ENCODE measurements at regions not wholly inside any gene's neighbourhood (a gene's known extent, or its start where the extent isn't known, plus 50 kb on each side); places are given as distances from the start of the nearest gene placed in this dataset.

DNA sequence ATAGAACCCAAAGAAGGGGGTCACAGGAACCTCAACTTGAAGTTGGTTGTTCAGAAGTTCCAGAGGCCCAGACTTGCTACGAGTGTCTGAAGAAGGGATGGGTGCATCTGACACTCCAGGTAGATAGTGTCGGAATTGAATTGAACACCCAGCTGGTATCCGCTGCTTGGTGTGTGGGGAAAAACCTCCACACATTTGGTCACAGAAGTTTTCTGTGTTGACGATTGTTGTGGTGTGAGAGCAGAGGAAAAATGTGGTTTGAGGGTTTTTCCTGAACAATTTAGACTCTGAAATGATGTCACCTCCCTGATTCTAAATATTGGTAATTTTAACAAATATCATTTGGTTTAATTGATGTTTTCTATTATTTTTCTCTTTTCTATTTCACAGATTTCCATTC, 218.8 kb upstream of the CTNNB1 start:
- peaks cover 8% of the 10 kb centered on the region for H3K4me1 Mint-ChIP-seq
- H3K27me3 Mint-ChIP-seq: peaks cover 29% of the 10 kb centered on the region
- no peak overlapping the region for H3K4me3 Mint-ChIP-seq
- DNase-seq: peak; percentile 16
- no peaks in the 10 kb centered on the region for H3K9me3 Mint-ChIP-seq
- ChIA-PET POLR2A (no interaction called here), CTCF (interaction anchor here (0.8 kb wide), 1 partner anchor 9 kb away, joined by 4 read pairs; no protein-coding TSS in a partner anchor)
- no peak overlapping the region for H3K27ac Mint-ChIP-seq
- H3K36me3 Mint-ChIP-seq (ENCODE audit: low read depth): no peaks in the 10 kb centered on the region

DNA sequence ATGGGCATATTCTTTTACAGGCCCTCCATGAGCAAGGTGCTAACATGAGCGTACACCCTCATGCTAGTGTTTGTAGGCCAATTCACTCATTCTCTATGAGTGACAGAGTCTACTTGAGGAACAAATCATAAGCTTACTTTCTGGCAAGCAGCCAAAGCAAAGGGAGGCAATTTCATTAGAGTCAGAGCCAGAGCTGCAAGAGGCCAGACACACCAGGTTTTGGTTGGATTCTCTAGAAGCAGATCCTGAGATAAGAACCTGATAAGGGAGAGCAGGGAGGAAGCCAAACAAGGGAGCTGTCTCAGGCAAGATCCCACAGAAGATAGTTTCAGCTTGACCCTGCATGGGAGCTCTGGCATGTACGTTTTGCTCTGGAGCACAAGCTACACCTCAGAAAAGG, 214.1 kb upstream of the CTNNB1 start:
- H3K27me3 Mint-ChIP-seq: peaks cover 27% of the 10 kb centered on the region
- no peak for DNase-seq
- no peak overlapping the region for H3K4me3 Mint-ChIP-seq
- H3K36me3 Mint-ChIP-seq (ENCODE audit: low read depth): no peaks in the 10 kb centered on the region
- H3K4me1 Mint-ChIP-seq: peaks cover 7% of the 10 kb centered on the region
- H3K27ac Mint-ChIP-seq: no peak overlapping the region
- ChIA-PET POLR2A (no interaction called here), CTCF (interaction anchor here (1.6 to 2.2 kb wide), 2 partner anchors 12 to 137 kb away, joined by 4 to 6 read pairs; no protein-coding TSS in a partner anchor)
- no peaks in the 10 kb centered on the region for H3K9me3 Mint-ChIP-seq

DNA sequence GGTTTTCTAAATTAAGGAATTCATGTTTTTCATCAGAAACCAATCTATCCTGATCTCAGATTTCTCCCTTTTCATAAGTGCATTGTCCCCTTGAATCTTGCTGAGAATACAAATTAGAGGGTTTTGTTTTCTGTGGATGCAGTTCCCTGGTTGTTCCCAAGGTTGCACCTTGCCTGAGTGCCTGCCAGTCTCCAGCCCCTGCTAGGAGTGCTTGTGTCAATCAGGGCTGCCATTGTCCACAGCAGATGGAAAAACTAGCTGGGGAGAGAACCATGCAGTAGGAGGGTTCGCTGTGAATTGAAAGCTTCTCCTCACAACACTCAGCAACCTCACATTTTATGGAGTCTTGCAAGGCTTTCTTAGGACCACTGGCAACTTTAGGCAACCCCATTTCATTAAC, 210.8 kb upstream of the CTNNB1 start:
- DNase-seq: no peak
- Mint-ChIP-seq H3K36me3 (ENCODE audit: low read depth) (no peaks in the 10 kb centered on the region), H3K9me3 (no peaks in the 10 kb centered on the region), H3K27me3 (peaks cover 18% of the 10 kb centered on the region), H3K4me1 (no peaks in the 10 kb centered on the region), H3K4me3 (no peak overlapping the region), H3K27ac (no peak overlapping the region)
- CTCF ChIA-PET: no interaction called here
- POLR2A ChIA-PET: no interaction called here

DNA sequence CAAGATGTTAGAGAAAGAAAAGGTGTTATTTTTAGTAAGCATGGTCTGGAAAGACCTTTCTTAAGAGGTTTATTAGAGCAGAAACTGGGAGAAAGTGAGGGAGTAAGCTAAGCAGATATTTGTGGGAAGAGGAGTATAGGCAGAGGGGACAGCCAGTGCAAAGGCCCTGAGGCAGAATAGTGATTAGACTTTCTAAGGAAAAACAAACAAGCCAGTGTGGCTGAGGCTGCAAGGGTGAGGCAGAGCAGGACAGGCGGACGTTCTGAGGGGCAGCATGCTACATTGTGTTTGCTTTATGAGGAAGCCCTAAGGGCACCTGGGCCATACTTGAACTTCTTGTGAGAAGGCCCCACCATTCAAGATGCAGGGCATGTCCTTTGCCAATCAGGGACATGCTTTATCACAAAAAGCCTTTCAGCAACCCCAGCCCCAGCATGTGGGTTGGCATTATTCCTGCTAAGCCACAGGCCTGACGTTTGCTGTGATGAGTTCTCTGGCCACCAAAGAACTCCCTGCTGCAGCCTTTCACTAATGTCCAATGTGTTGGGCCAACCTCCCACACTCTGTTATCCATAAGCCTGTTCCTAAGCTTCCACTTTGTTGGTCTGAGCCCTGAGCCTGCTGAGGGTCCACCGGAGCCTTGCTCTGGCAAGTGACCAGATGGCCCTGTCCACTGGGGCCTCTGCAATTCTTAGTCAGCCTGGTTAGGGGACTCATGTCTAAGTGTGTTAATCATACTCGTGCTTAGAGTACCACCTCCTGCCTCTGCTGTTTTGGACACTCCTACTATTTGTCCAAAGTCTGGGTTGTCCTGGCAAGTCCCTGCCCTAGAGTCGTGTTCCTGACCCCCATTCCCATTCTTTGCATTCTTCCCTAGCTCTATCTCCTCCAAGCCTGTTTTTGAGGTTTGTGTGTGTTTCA, 209.9 kb upstream of the CTNNB1 start:
- Mint-ChIP-seq H3K27me3 (peaks cover 16% of the 10 kb centered on the region), H3K27ac (no peak overlapping the region), H3K4me1 (no peaks in the 10 kb centered on the region), H3K36me3 (ENCODE audit: low read depth) (no peaks in the 10 kb centered on the region), H3K9me3 (no peaks in the 10 kb centered on the region), H3K4me3 (no peak overlapping the region)
- POLR2A ChIA-PET: no interaction called here
- CTCF ChIA-PET: no interaction called here
- DNase-seq: no peak

DNA sequence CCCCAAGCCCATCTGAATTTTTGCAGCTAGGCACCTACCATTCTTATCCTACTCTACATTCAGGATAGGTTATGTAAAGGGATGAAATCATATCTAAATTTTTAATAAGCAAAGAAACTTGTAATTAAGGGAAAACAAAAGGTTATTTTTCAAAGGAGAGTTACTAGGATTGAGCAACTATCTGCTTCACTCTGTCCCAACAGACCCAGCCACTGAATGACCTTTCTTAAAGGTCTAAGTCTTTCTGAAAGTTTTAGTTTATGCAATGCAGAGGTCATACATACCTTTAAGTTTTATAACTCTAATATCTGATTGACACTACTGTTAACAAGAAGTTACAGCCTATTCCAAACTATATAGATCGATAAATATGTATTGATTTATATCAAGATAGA, 209.2 kb upstream of the CTNNB1 start:
- Mint-ChIP-seq H3K27ac (no peak overlapping the region), H3K9me3 (no peaks in the 10 kb centered on the region), H3K4me1 (no peaks in the 10 kb centered on the region), H3K36me3 (ENCODE audit: low read depth) (no peaks in the 10 kb centered on the region), H3K27me3 (peaks cover 15% of the 10 kb centered on the region), H3K4me3 (no peak overlapping the region)
- DNase-seq: no peak
- CTCF ChIA-PET: no interaction called here
- POLR2A ChIA-PET: no interaction called here

DNA sequence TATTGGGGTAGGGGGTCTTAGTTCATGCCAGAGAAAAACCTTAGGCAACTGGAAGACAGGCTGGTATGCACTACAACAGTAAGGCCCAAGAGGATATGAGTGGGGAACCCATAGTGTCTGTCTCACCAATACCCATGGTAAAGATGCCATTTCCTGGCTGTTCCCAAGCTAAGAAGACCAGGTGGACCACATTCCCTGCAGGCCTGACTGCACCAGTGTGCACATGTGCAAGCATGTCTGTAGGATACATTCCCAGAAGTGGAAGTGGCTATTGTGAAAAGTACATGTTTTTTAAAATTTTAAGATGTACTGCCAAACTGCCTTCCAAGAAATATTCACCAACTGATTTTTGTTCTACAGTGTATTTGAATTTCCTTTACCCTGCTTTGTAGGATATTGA, 207.3 kb upstream of the CTNNB1 start:
- ChIA-PET CTCF (no interaction called here), POLR2A (no interaction called here)
- no peak for DNase-seq
- H3K27me3 Mint-ChIP-seq: peaks cover 10% of the 10 kb centered on the region
- H3K36me3 Mint-ChIP-seq (ENCODE audit: low read depth): no peaks in the 10 kb centered on the region
- no peaks in the 10 kb centered on the region for H3K9me3 Mint-ChIP-seq
- H3K27ac Mint-ChIP-seq: no peak overlapping the region
- H3K4me1 Mint-ChIP-seq: no peaks in the 10 kb centered on the region
- H3K4me3 Mint-ChIP-seq: no peak overlapping the region

DNA sequence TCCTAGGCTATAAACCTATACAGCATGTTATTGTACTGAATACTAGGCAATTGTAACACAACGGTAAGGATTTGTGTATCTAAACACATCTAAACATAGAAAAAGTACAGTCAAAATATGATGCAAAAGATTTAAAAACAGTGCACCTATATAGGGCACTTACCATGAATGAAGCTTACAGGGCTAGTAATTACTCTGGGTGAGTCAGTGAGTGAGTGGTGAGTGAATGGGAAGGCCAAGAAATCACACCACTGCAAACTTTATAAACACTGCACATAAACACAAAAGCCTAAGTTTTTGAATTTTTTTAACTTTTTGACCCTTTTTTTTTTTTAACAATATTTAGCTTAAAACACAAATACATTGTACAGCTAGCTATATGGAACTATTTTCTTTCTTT, 204.7 kb upstream of the CTNNB1 start:
- Mint-ChIP-seq H3K27ac (no peak overlapping the region), H3K4me3 (no peak overlapping the region), H3K4me1 (no peaks in the 10 kb centered on the region), H3K36me3 (ENCODE audit: low read depth) (no peaks in the 10 kb centered on the region), H3K27me3 (peaks cover 5% of the 10 kb centered on the region), H3K9me3 (no peaks in the 10 kb centered on the region)
- ChIA-PET POLR2A (interaction anchor here (0.7 kb wide), 1 partner anchor 1822 kb away, joined by 3 read pairs; no protein-coding TSS in a partner anchor), CTCF (interaction anchor here (0.6 kb wide), 1 partner anchor 101 kb away, joined by 3 read pairs; no protein-coding TSS in a partner anchor)
- DNase-seq: no peak

DNA sequence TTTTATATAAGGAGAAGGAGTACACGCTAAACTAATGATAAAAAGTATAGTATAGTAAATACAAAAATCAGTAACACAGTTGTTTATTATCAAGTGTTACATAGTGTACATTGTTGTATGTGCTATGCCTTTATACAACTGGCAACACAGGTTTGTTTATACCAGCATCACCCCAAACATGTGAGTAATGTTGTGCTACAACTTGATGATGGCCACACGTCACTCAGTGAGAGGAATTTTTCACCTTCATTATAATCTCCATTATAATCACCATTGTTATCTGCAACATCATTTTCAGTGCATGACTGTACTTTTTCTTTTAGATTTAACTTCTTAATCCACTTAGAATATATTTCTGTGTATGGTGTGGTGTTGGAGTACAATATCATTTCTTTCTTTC, 204.0 kb upstream of the CTNNB1 start:
- CTCF ChIA-PET: no interaction called here

DNA sequence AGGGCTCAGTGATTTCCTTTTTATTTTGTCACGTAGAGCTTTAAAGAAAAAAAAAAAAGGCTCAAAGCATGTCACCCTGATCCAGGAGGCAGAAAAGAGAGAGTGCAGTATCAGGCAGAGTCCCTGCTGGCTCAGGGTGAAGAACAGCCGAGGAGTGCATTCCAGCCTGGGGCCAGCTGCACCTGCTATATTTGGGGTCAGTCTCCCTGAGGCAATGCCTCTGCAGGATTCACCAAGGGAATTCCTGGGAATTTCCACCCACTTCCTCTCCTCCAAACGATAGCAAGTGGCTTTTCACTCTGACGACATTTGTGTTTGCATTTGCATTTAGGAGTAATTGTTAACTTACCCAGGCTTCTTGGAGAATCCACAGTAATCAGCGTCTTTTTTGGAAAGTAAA, 202.9 kb upstream of the CTNNB1 start:
- CTCF ChIA-PET: interaction anchor here (0.8 to 0.9 kb wide), 2 partner anchors 9 to 100 kb away, joined by 3 read pairs; no protein-coding TSS in a partner anchor

More for the DNA sequence above, 204.0 kb upstream of the CTNNB1 start:
- POLR2A ChIA-PET: interaction anchor here (0.7 kb wide), 1 partner anchor 1822 kb away, joined by 3 read pairs; no protein-coding TSS in a partner anchor
- Mint-ChIP-seq H3K9me3 (no peaks in the 10 kb centered on the region), H3K27ac (no peak overlapping the region), H3K27me3 (peaks cover 5% of the 10 kb centered on the region), H3K36me3 (ENCODE audit: low read depth) (no peaks in the 10 kb centered on the region), H3K4me1 (no peaks in the 10 kb centered on the region), H3K4me3 (no peak overlapping the region)
- DNase-seq: no peak

DNA sequence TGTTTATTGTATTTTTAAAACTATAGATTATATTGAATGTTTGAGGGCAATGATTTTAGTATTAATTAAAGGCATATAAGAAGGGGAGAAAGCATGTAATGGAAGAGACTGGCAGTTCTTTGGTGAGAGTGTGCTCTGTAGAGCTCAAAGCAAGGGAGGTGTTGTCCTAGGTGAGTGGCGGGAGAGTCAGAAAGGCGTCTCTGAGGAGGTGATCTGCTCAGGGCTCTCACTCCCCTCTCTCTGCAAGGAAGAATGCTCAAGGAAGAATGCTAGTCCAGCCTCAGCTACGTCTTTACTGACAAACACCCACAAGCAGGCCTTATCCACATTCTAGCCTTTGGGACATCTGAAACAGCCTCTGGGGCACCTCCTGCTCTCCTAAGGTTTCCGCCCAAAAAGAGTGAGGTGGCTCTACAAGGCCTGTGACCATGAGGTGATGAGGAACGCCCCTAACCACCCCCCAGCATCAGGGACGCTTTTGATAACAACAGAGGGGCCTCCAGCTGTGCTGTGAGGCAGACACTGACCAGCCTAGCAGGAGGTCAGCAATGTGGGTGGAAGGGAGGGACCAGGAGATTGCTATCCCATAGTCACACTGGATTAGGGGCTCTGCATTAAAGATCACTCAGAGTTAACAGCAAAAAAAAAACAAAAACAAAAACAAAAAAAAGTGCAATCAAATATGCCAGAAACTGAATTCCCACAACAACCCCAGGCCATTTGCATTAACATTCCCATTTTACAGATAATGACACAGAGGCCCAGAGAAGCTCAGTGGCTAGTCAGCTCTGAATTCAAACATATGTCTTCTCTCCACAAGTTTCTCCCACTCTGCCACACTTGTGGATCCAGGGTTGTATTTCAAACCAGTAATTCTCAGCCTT, 202.2 kb upstream of the CTNNB1 start:
- POLR2A ChIA-PET: no interaction called here
- CTCF ChIA-PET: interaction anchor here (0.8 to 0.9 kb wide), 2 partner anchors 10 to 100 kb away, joined by 3 read pairs; no protein-coding TSS in a partner anchor
- Mint-ChIP-seq H3K36me3 (ENCODE audit: low read depth) (no peaks in the 10 kb centered on the region), H3K4me3 (no peak overlapping the region), H3K4me1 (no peaks in the 10 kb centered on the region), H3K9me3 (no peaks in the 10 kb centered on the region), H3K27ac (no peak overlapping the region), H3K27me3 (peaks cover 8% of the 10 kb centered on the region)
- no peak for DNase-seq

More for the DNA sequence above, 202.9 kb upstream of the CTNNB1 start:
- no peak overlapping the region for H3K4me3 Mint-ChIP-seq
- peaks cover 8% of the 10 kb centered on the region for H3K27me3 Mint-ChIP-seq
- no peaks in the 10 kb centered on the region for H3K4me1 Mint-ChIP-seq
- no peak overlapping the region for H3K27ac Mint-ChIP-seq
- POLR2A ChIA-PET: no interaction called here
- no peaks in the 10 kb centered on the region for H3K36me3 Mint-ChIP-seq (ENCODE audit: low read depth)
- no peaks in the 10 kb centered on the region for H3K9me3 Mint-ChIP-seq
- DNase-seq: no peak

DNA sequence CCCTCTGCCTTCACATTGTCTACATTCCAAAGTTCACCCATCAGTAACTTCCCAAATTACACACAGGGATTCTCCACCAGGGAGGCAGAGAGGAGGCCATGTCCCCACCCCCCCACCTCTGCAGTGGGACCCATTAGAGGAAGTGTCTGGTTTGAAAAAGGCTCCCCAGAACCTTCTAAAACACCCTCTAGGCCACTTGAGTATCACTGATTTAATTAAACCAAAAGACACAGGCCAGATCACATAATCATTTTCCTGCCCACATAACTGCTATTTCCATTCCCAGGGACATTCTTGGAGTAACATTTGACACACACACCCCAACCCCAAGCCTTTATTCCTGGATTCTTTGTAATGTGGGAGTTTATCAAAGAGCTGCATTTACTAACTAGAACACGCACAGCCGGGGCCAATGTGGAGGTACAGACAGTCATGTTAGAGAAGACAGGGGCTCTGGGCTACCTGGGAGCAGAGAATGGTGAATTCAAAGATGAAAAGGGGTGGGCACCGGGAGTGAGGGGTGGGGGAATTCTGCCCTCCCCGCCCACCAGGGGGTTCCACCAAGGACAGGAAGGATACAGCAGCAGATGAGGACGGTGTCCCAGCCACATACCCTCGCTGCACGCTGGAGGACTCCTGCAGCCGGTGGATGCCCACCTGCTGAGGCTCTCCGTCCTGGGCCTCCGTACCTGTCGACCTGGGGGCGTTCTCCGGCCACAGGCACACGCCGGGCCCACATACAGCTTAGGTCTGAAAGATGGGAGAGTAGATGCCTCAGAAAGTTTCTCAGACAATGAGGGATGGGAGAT, 201.4 kb upstream of the CTNNB1 start:
- Mint-ChIP-seq H3K27me3 (peaks cover 8% of the 10 kb centered on the region), H3K4me1 (peaks cover 2% of the 10 kb centered on the region), H3K36me3 (ENCODE audit: low read depth) (no peaks in the 10 kb centered on the region), H3K27ac (no peak overlapping the region), H3K9me3 (no peaks in the 10 kb centered on the region), H3K4me3 (no peak overlapping the region)
- ChIA-PET POLR2A (no interaction called here), CTCF (interaction anchor here (1.5 kb wide), 1 partner anchor 26 kb away, joined by 3 read pairs; no protein-coding TSS in a partner anchor)
- DNase-seq: no peak

DNA sequence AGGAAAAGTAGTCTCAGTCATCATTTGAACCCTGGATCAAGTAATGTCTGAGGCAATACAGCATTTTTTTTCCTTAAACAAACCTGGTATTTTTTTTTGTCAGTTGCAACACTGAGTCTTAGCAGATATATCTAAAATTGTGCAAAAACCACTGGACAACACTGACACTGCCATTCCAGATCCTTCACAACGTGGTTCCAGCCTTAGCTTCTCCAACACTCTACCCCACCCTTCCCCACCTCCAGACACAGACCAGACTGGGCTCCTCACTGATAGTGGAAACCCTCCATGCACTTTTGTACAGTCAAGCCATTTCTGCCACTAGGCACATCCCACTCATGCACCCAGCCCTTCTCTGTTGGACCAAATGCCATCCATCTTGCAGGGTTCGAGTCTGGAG, 199.6 kb upstream of the CTNNB1 start:
- CTCF ChIA-PET: interaction anchor here (1.5 kb wide), 1 partner anchor 28 kb away, joined by 3 read pairs; no protein-coding TSS in a partner anchor
- Mint-ChIP-seq H3K4me1 (peaks cover 2% of the 10 kb centered on the region), H3K27me3 (peaks cover 5% of the 10 kb centered on the region), H3K9me3 (no peaks in the 10 kb centered on the region), H3K36me3 (ENCODE audit: low read depth) (no peaks in the 10 kb centered on the region), H3K27ac (no peak overlapping the region), H3K4me3 (no peak overlapping the region)
- no peak for DNase-seq
- POLR2A ChIA-PET: no interaction called here
